Astrocyte of the cerebellum (primary cell): ENCODE measurements at regions not wholly inside any gene's neighbourhood (a gene's known extent, or its start where the extent isn't known, plus 50 kb on each side); places are given as distances from the start of the nearest gene placed in this dataset.

Experiments used
- DNase-seq: peaks from one replicate; pipeline ENCODE4 v3.0.0-alpha.2; 2011; ENCODE audit warnings: low read depth
- H3K4me3 ChIP-seq: 2 replicates; pipeline ENCODE4 v1.5.1; 2011; ENCODE audit warnings: mild to moderate bottlenecking, low read depth, low read length, moderate library complexity
- CTCF ChIP-seq: IDR thresholded peaks from 2 replicates; pipeline ENCODE4 v1.5.1; 2012; ENCODE audit warnings: low read length, low read depth, moderate library complexity, mild to moderate bottlenecking; ENCODE audit errors: missing control alignments
- in situ Hi-C: cut with HindIII; loops from 2 replicates; pipeline ENCODE4 v1.10.0; 2017; ENCODE audit warnings: low sequenced_read_pairs

GRCh38 chr1:115402753-115403184 is 64.7 kb upstream of the NGF start:
- in situ Hi-C loops: no loop called here
- DNase-seq: no peak
- no peak overlapping the region for H3K4me3 ChIP-seq
- TF ChIP-seq CTCF: no peak

GRCh38 chr1:115401676-115402075 is 63.6 kb upstream of the NGF start:
- in situ Hi-C loops: no loop called here
- DNase-seq: no peak
- TF ChIP-seq CTCF: no peak
- no peak overlapping the region for H3K4me3 ChIP-seq

GRCh38 chr1:115400891-115401290 is 62.8 kb upstream of the NGF start:
- TF ChIP-seq CTCF: no peak
- no peak for DNase-seq
- H3K4me3 ChIP-seq: no peak overlapping the region
- in situ Hi-C loops: no loop called here

- TF ChIP-seq CTCF: no peak
- no peak for DNase-seq
- H3K4me3 ChIP-seq: no peak overlapping the region
- in situ Hi-C loops: no loop called here
Observed at GRCh38 chr1:115400426-115400825, 62.4 kb upstream of the NGF start.

- TF ChIP-seq CTCF: no peak
- in situ Hi-C loops: no loop called here
- H3K4me3 ChIP-seq: no peak overlapping the region
- no peak for DNase-seq
Observed at GRCh38 chr1:115398745-115399144, 60.7 kb upstream of the NGF start.
